GM21825 (cell line): ENCODE measurements at regions not wholly inside any gene's neighbourhood (a gene's known extent, or its start where the extent isn't known, plus 50 kb on each side); places are given as distances from the start of the nearest gene placed in this dataset.
"Not testable (repeated sequence)": the region's sequence is repeated elsewhere in the genome, so short reads cannot be mapped to it uniquely, and the experiment has no call there.

ENCODE experiments used
- ATAC-seq: cut with Tn5 transposase; IDR thresholded peaks from one replicate; pipeline ENCODE4 v1.9.1; 2021; ENCODE audit warnings: mild to moderate bottlenecking, moderate library complexity; ENCODE audit not compliant: unreplicated experiment

DNA sequence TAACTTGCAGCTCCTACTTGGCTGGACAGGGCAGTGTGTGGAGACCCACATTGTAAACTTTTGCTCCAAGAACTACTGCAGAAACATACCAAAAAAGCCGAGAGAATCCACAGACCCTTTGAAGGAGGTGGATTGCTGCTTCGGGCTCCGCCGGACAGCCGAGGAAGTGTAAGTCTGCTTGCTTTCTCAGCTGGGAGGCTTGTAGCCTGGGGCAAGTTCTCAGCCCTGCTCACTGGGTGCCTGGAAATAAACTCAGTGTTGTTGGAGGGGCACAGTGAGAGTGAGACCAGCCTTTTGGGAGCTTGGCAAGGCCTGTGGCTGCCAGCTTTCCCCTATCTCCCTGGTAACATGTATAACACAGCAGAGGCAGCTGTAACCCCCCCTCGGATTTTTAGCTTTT, 215.6 kb downstream of the SYK start:
- no peak for ATAC-seq

GRCh38 chr9:91019871-91020270, 218.3 kb downstream of the SYK start:
- ATAC-seq, result not testable (repeated sequence)

- ATAC-seq, result not testable (repeated sequence)
Measured at GRCh38 chr9:91021656-91022055, 220.0 kb downstream of the SYK start.

DNA sequence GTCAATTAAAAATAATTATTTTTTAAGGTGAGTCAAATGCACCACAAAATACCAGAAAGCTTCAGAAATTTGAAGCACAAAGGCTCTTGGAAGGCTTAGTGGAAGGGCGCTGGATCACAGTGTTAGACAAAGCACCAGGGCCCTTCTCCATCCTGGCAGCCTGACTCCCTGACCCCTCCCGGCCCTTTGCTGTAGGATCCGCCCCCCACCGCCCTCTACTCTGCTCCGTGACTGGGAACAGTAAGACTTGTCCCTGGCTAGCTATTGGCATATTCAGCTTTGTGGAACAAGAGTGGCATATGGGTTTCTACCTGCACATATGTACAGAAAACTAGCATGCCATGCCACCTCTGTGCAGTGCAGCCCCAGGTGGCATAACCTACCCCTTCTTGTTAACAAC, 222.1 kb downstream of the SYK start:
- no peak for ATAC-seq

- no peak for ATAC-seq
Measured at GRCh38 chr9:91024841-91025240, 223.2 kb downstream of the SYK start.

DNA sequence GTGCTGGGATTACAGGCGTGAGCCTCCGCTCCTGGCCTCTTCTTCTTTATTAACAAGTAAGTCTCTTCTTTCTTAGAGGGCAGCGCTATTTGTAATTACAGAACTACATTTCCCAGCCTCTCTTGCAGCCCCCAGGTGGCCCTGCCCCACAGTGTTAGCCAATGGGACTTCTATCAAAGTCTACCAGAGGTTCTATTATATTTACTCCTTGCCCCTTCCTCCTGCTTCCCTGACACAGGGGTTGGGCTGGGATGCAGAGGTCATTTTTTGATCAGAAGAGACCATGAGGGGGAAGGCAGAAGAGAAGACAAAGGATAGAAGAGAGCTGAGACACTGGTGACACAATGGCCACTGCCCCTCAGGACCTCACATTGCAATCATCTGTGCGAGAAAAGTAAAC, 224.2 kb downstream of the SYK start:
- no peak for ATAC-seq

- no peak for ATAC-seq
Measured at GRCh38 chr9:91026266-91026665, 224.6 kb downstream of the SYK start.

DNA sequence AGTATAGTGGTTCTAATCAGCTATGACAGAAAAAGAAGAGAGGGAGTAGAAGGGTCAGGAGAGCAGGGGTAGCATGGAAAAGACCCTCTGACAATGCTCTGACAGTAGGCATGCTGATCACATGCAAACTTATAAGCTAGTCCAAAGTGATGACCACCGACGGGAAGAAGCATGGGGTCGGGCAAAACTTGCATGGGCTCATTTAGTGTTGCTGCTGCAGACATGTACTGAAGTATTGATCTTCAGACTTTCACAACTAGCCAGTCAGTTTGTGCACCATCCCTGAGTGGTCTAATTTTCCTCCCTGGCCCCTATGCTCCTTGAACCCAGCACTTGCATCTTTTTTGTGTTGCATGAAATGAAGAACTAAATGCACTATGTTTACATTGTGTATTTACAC, 225.4 kb downstream of the SYK start:
- ATAC-seq, result no peak

DNA sequence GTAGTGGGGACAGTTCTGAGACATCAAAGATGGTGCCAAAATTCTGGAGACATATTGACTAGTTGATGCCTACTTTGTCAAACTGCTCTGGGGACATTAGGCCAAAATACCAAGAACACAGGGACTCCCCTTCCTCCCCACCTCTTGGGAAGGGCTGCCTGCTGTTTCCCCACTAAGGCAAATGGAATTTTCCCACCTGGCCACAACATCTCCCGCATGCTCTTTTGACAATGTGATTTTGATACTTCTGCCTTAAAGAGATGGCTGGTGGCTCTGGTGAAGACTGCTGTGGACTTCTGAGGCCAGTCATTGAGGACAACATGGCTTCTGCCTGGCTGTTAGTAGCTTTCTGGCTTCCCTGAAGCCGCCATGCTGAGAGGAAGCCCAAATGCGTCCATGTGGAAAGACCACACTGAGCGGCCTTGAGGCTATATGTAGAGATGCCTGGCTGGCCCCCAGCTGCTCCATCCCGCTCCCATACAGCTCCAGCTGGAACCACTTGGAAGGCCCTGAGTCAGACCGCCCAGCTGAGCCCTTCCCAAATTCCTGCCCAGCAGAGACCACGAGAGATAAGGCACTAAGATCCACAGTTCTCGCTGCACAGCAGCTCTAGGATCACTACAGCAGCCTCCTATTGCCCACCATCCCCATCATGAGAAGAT, 226.7 kb downstream of the SYK start:
- no peak for ATAC-seq

DNA sequence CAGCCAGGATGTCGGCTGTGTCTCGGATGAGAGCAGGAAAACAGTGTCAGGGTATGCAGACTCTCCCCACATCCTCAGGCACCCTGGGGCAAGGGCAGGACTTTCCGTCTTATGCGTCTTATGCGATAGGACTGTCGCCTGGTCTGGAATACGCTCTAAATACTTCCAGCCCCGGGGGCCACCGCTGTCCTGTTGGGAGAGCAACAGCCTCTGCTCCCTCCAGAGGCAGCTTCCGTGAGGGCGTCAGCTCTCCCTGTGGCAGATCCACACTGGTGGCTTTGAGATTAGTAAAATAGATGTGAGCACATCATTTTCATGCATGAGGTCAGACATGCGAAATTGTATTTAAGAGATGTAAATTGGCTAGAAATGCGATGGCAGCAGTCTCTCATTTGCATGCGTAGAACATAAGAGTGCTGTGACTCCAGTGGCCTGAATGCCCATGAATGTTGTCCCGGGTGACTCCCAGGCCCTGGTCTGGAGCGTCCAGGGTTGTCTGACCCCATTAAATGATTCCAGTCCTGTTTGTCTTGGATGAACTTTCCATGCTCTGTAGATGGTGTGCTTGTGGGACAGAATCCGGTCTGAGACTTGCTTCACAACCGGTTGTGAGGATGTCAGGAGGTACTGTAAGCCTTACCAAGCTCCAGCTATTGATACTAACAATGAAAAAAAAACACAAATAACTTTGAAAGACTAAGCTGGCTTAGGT, 228.2 kb downstream of the SYK start:
- no peak for ATAC-seq

GRCh38 chr9:91032121-91032531, 230.5 kb downstream of the SYK start:
- no peak for ATAC-seq

DNA sequence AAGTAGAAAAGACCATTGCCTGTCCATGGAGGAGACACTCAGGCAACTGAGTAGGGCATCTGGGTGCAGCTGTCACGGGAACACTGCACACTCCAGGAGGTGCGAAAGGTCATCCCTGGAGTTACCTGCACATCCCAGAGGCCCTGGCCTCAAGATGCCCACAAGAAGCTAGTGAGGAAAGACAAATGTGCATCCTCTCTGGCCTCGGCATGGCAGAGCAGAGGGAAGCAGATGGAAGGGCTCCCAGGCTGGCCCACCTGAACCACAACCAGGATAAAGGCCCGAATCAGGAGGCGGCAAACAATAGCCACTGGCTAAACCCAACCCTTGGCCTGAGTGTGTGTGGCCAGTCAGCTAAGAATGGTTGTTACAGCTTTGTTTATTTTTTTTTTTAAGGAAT, 231.7 kb downstream of the SYK start:
- ATAC-seq, result no peak

- no peak for ATAC-seq
Measured at GRCh38 chr9:91033797-91034196, 232.2 kb downstream of the SYK start.

DNA sequence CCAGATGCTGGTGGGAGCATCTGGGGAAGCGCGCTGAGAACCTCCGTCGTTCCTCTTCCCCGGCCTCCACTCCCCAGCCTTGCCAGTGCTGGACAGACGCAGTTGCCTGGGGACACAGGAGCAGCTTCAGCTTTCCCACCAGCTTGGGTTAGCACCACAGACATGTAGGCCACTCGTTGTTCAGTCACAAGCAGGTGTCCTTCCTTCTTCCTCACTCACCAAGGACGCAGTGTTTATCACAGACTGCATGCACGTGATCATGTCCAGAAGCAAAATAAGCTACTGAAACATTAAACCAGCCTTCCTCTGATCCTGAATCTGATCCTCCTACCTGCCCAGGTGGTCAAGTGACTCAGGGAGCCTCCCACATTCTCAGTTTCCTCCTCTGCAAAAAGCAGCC, 232.9 kb downstream of the SYK start:
- ATAC-seq, result no peak

DNA sequence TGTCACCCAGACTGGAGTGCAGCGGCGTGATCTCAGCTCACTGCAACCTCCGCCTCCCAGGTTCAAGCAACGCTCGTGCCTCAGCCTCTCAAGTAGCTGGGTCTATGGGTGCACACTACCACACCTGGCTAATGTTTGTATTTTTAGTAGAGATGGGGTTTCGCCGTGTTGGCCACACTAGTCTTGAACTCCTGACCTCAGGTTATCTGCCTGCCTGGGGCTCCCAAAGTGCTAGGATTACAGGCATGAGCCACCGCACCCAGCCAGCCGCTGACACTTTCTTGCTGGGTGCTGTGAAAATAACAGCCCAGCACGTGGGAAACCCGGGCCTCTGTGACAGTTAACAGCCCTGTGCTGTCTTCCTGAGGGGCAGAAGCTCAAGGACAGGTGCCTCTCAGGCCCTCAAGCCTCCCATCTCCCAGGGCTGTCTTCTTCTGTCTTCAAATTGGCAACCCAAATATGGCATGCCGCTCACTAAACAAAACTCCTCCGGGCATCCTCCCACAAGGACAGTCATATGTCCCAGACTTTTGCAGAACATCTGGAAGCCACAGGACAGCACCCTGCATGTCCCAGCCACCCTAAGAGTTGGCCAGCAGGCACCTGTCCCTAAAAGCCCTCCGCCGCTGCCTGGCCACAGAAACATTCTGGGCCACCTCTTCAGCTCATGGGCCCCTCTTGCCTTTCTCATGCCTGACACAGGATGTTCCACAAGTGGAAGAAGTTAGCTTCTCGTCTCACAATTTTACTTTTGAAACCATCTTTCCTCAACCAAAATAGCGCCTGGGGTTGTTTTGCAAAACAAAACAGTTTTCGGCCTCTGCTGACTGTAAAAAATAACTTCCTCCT, 233.6 kb downstream of the SYK start:
- no peak for ATAC-seq

- no peak for ATAC-seq
Measured at GRCh38 chr9:91035825-91036208, 234.2 kb downstream of the SYK start.

DNA sequence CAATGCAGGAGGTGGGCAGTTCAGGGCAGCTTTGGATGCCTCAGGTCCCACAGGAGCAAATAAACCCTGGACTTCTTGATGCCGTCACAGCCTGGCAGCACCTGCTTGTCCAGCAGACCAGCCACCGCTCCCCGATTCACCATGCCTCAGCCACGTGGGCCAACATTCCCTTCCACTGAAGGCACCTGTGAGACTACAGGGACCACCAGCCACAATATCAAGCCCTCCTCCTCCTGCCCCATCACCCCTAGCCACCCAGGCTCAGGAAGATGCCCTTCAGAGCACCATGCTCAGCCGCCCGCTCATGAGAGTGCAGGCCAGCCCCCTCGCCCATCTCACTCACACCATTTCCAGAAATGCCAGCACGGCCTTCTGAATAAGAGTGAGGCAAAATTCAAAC, 234.7 kb downstream of the SYK start:
- no peak for ATAC-seq

DNA sequence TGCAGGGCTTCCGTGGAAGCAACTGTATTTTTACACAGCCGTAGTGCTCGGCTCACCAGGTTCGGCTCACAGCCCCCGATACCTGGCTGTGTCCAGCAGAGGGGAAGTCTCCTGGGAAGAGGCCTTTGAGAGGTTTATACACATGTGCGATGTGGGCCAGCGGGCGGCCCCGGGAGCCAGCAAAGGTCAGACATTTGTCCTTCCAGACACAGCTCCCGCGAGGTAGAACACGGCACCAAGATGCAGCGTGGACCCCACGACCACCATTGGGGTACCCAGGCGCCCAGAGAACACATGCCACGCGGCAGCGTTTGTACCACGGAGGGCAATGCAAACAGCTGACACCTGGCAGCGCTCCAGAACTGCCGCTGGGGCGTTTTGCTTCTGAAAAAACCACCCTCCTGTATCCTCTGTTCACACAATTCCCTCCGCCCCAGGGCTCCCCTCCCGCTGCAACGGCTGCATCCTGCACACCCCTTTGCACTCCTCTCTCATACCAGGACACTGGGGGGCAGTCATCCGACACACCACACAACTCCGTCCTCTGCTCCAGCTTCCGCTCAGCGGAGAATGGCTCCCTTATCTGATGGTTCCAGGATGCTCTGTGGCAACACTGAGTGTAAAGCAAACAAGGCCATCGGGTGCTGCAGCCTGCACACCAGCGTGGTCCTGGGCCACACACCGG, 235.3 kb downstream of the SYK start:
- ATAC-seq, result peak; percentile 51

DNA sequence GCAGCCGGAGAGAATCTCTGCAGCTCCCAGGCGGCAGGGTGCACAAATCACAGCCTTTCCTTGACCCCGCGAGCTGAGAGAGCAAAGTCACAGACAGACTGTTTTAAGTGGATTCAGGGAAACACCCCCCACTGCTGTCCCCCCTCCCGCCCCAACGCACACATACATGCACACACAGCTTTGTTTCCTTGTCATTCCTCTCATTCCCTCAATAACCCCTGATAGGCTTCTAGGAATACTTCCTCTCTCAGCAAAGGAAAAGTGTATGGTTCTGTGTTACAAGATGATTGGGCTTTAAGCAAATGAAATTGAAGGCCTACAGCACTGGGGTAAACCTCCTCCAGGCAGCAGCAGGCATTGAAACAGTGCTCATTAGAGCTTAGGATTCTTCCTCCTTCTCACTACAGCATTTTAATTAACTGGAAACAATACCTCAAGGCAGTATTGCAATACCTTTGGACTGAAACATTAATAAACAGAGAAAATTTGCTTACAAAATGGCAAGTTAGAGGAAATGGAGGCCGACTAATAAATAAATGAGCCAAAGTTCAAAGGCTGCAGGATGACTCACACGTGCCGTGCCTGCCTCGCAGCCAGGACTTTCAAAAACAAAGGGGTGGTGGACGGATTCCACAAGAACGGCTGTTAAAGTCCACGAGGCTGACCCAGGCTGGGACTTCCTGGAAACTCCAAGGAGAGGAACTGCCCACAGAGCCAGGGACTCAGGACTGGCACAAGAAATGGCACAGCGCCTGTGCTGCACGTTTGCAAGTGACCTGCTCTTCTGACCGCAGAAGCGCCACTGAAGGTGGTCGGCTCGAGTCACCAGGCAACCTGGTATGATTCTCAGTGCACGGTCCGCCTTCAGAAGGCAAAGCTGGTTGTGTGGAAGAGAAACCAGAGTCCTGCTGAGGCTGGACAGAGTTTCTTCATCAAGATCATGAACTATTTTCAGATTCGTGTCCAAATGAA, 236.2 kb downstream of the SYK start:
- no peak for ATAC-seq

DNA sequence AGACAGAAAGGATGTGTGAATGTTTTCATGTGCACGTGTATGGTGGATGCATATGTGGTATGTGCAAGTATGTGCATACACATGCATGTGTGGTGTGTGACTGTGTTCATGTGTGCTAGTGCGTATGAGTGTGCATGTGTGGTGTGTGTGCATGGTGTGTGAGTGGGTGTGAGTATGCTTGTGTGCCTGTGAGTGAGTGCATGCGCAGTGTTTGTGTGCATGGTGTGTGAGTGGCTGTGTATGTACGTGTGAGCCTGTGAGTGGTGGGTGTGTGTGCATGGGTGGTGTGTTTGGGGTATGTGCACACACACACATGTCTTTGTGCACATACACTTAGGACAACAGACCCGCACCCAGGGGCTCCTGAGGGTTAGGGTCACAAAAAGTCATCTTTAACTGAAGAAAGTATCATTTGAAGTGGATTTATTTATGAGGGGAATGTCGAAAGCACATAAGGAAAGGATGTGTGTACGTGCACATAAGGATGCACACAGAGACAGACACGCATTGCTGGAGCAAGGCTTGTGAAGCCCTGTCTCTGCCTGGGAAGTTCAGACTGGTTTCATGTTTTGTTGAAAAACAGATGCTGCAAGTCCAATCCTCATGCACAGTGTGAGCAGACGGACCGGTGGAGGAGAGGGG, 237.0 kb downstream of the SYK start:
- no peak for ATAC-seq
